ENCODE measurements at regions not wholly inside any gene's neighbourhood (a gene's known extent, or its start where the extent isn't known, plus 50 kb on each side); places are given as distances from the start of the nearest gene placed in this dataset.

GRCh38 chr14:38839694-38840365 lies 263.2 kb downstream of the SEC23A start:
- no peak for DNase-seq

- DNase-seq = no peak
These were observed 264.1 kb downstream of the SEC23A start for GRCh38 chr14:38838979-38839323.

- no peak for DNase-seq
These were observed 264.7 kb downstream of the SEC23A start for GRCh38 chr14:38838049-38838978.

GRCh38 chr14:38837343-38838048 lies 265.5 kb downstream of the SEC23A start:
- no peak for DNase-seq

- DNase-seq = no peak
These were observed 266.5 kb downstream of the SEC23A start for GRCh38 chr14:38836539-38836938.

GRCh38 chr14:38835874-38836273 lies 267.2 kb downstream of the SEC23A start:
- DNase-seq = no peak

- DNase-seq = no peak
These were observed 274.7 kb downstream of the SEC23A start for GRCh38 chr14:38828183-38828827.

GRCh38 chr14:38824706-38825105 lies 278.3 kb downstream of the SEC23A start:
- no peak for DNase-seq

GRCh38 chr14:38818555-38818954 lies 284.5 kb downstream of the SEC23A start:
- DNase-seq = no peak

- DNase-seq = peak; percentile 52
These were observed 294.1 kb downstream of the SEC23A start for GRCh38 chr14:38808734-38809455.

GRCh38 chr14:38799671-38800070 lies 303.4 kb downstream of the SEC23A start:
- DNase-seq = no peak

GRCh38 chr14:38794677-38795076 lies 308.4 kb downstream of the SEC23A start:
- DNase-seq = no peak

- no peak for DNase-seq
These were observed 311.2 kb downstream of the SEC23A start for GRCh38 chr14:38791862-38792261.

GRCh38 chr14:38790916-38791315 lies 312.1 kb downstream of the SEC23A start:
- DNase-seq = no peak

- DNase-seq = no peak
These were observed 313.2 kb downstream of the SEC23A start for GRCh38 chr14:38789805-38790204.

GRCh38 chr14:38788060-38788459 lies 315.0 kb downstream of the SEC23A start:
- no peak for DNase-seq

- no peak for DNase-seq
These were observed 316.1 kb downstream of the SEC23A start for GRCh38 chr14:38786921-38787320.

GRCh38 chr14:38777401-38777800 lies 325.6 kb downstream of the SEC23A start:
- DNase-seq = no peak

- DNase-seq = no peak
These were observed 327.0 kb downstream of the SEC23A start for GRCh38 chr14:38775986-38776385.

- no peak for DNase-seq
These were observed 328.9 kb downstream of the SEC23A start for GRCh38 chr14:38774162-38774561.

GRCh38 chr14:38770251-38770650 lies 332.8 kb downstream of the SEC23A start:
- no peak for DNase-seq

GRCh38 chr14:38762845-38763244 lies 340.2 kb downstream of the SEC23A start:
- DNase-seq = no peak
